HEK293T (cell line): ENCODE measurements at regions not wholly inside any gene's neighbourhood (a gene's known extent, or its start where the extent isn't known, plus 50 kb on each side); places are given as distances from the start of the nearest gene placed in this dataset.
"Not testable (repeated sequence)": the region's sequence is repeated elsewhere in the genome, so short reads cannot be mapped to it uniquely, and the experiment has no call there.

Experiments
- CTCF ChIA-PET: fragments of 350-600 bp; formaldehyde crosslinking; extraction: SDS; loops from one replicate; lab custom pipeline; 2021; ENCODE audit warnings: antibody characterized with exemption, inconsistent platforms; lab: Yijun Ruan, JAX
- POLR2A ChIA-PET: fragments of 350-600 bp; formaldehyde crosslinking; extraction: SDS; loops from one replicate; lab custom pipeline; 2020; ENCODE audit warnings: antibody characterized with exemption, inconsistent platforms; lab: Yijun Ruan, JAX
- DNase-seq: peaks from one replicate; pipeline ENCODE4 v3.0.0; 2012; ENCODE audit warnings: mixed read lengths; ENCODE audit errors: extremely low spot score
- ARNT ChIP-seq: fragments of 450-650 bp; IDR thresholded peaks from 2 replicates; pipeline ENCODE4 v1.6.1; 2017; ENCODE audit warnings: mild to moderate bottlenecking
- BHLHE40 ChIP-seq: fragments of 450-650 bp; IDR thresholded peaks from 2 replicates; pipeline ENCODE4 v1.6.1; 2016; ENCODE audit warnings: mild to moderate bottlenecking, moderate library complexity, borderline replicate concordance
- CTBP1 ChIP-seq: fragments of 450-650 bp; IDR thresholded peaks from 2 replicates; pipeline ENCODE4 v1.6.1; 2016; ENCODE audit warnings: borderline replicate concordance
- ELF4 ChIP-seq: fragments of 450-650 bp; IDR thresholded peaks from 2 replicates; pipeline ENCODE4 v1.6.1; 2017; ENCODE audit warnings: antibody characterized with exemption
- FOXA1 ChIP-seq: fragments of 450-650 bp; IDR thresholded peaks from 2 replicates; pipeline ENCODE4 v1.6.1; 2016; ENCODE audit warnings: mild to moderate bottlenecking
- FOXK2 ChIP-seq: fragments of 450-650 bp; IDR thresholded peaks from 2 replicates; pipeline ENCODE4 v1.6.1; 2016; ENCODE audit warnings: mild to moderate bottlenecking
- FOXM1 ChIP-seq: fragments of 450-650 bp; IDR thresholded peaks from 2 replicates; pipeline ENCODE4 v1.6.1; 2017; ENCODE audit warnings: mild to moderate bottlenecking, borderline replicate concordance
- HDGF ChIP-seq: fragments of 450-650 bp; IDR thresholded peaks from 2 replicates; pipeline ENCODE4 v1.6.1; 2017; ENCODE audit warnings: antibody characterized with exemption, borderline replicate concordance
- L3MBTL2 ChIP-seq: fragments of 450-650 bp; conservative IDR thresholded peaks from 2 replicates; pipeline ENCODE4 v1.6.1; 2016; ENCODE audit warnings: mild to moderate bottlenecking
- LEF1 ChIP-seq: fragments of 450-650 bp; IDR thresholded peaks from 2 replicates; pipeline ENCODE4 v1.6.1; 2017; ENCODE audit warnings: mild to moderate bottlenecking, borderline replicate concordance
- NFRKB ChIP-seq: fragments of 450-650 bp; IDR thresholded peaks from 2 replicates; pipeline ENCODE4 v1.6.1; 2016; ENCODE audit warnings: mild to moderate bottlenecking, moderate library complexity
- PKNOX1 ChIP-seq: fragments of 450-650 bp; IDR thresholded peaks from 2 replicates; pipeline ENCODE4 v1.6.1; 2016
- SP1 ChIP-seq: fragments of 450-650 bp; IDR thresholded peaks from 2 replicates; pipeline ENCODE4 v1.6.1; 2017
- SUZ12 ChIP-seq: fragments of 450-650 bp; IDR thresholded peaks from 2 replicates; pipeline ENCODE4 v1.6.1; 2016; ENCODE audit warnings: mild to moderate bottlenecking
- TARDBP ChIP-seq: fragments of 450-650 bp; IDR thresholded peaks from 2 replicates; pipeline ENCODE4 v1.6.1; 2016
- ZNF384 ChIP-seq: fragments of 450-650 bp; IDR thresholded peaks from 2 replicates; pipeline ENCODE4 v1.6.1; 2016

- POLR2A ChIA-PET = no interaction called here
- no peak for DNase-seq
These were observed 81.8 kb downstream of the GLUL start for GRCh38 chr1:182309631-182310351.

GRCh38 chr1:182308826-182309225 is 82.8 kb downstream of the GLUL start:
- no peak for TF ChIP-seq ARNT
- no peak for TF ChIP-seq SUZ12
- no peak for TF ChIP-seq FOXK2
- TF ChIP-seq TARDBP = no peak
- TF ChIP-seq BHLHE40 = no peak
- TF ChIP-seq ELF4 = no peak
- TF ChIP-seq L3MBTL2 = no peak
- CTCF ChIA-PET = no interaction called here
- POLR2A ChIA-PET = no interaction called here
- DNase-seq = no peak

More at GRCh38 chr1:182309631-182310351, 81.8 kb downstream of the GLUL start:
- TF ChIP-seq SP1 (no peak), FOXK2 (no peak), LEF1 (no peak)
- CTCF ChIA-PET = no interaction called here

DNA sequence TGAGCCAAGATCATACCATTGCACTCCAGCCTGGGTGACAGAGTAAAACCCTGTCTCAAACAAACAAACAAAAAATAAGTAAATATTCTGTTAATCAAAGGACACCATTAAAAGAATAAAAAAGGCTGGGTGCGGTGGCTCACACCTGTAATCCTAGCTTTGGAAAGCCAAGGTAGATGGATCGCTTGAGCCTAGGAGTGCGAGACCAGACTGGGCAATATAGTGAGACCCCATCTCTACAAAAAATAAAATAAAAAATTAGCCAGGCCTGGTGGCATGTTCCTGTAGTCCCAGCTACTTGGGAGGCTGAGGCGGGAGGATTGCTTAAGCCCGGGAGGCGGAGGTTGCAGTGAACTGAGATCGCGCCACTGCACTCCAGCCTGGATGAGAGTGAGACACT is 84.1 kb downstream of the GLUL start:
- CTCF ChIA-PET = interaction anchor here (0.6 kb wide), 1 partner anchor 19 kb away, joined by 3 read pairs; no protein-coding TSS in a partner anchor

DNA sequence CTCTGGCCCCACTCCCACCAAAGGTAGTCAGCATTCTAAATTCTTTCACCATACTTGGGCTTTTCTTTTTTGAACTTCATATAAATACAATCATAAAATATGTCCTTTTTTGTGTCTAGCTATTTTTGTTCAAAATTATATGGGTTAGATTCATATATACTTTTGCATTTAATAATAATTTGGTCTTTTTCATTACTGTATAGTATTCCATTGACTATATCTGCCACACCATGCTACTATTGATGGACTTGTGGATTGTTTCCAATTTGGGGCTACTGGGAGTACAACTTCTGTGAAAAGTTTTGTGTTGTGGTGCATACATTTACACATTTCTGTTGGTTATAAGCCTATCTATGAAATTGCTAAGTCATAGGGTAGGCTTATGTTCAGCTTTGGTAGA is 85.7 kb downstream of the GLUL start:
- ChIA-PET CTCF (interaction anchor here (1.1 kb wide), 1 partner anchor 16 kb away, joined by 3 read pairs; no protein-coding TSS in a partner anchor), POLR2A (no interaction called here)
- TF ChIP-seq SP1 (no peak), PKNOX1 (no peak), HDGF (no peak), CTBP1 (no peak), SUZ12 (no peak), ZNF384 (no peak), FOXA1 (no peak), L3MBTL2 (no peak), LEF1 (no peak), FOXK2 (no peak), FOXM1 (no peak), TARDBP (no peak), BHLHE40 (no peak), NFRKB (no peak), ARNT (no peak), ELF4 (no peak)
- no peak for DNase-seq

More for the DNA sequence above, 84.1 kb downstream of the GLUL start:
- DNase-seq, POLR2A ChIA-PET: not testable (repeated sequence)

- CTCF ChIA-PET = interaction anchor here (0.8 to 1.2 kb wide), 2 partner anchors 11 to 92 kb away, joined by 3 to 4 read pairs; no protein-coding TSS in a partner anchor
- TF ChIP-seq NFRKB (no peak), FOXK2 (no peak), LEF1 (no peak), ZNF384 (no peak), PKNOX1 (no peak), CTBP1 (no peak), TARDBP (no peak), HDGF (no peak), FOXA1 (no peak), BHLHE40 (no peak), SP1 (no peak), SUZ12 (no peak), FOXM1 (no peak), ELF4 (no peak), ARNT (no peak), L3MBTL2 (no peak)
- DNase-seq = no peak
- POLR2A ChIA-PET = no interaction called here
These were observed 87.0 kb downstream of the GLUL start for GRCh38 chr1:182304627-182305026.

- CTCF ChIA-PET = interaction anchor here (0.8 to 1.2 kb wide), 2 partner anchors 11 to 93 kb away, joined by 3 to 4 read pairs; no protein-coding TSS in a partner anchor
- TF ChIP-seq CTBP1 (no peak), BHLHE40 (no peak), NFRKB (no peak), SUZ12 (no peak), SP1 (no peak), ARNT (no peak), FOXM1 (no peak), ZNF384 (no peak), LEF1 (no peak), L3MBTL2 (no peak), PKNOX1 (no peak), FOXA1 (no peak), HDGF (no peak), ELF4 (no peak)
- POLR2A ChIA-PET = no interaction called here
- no peak for DNase-seq
These were observed 87.4 kb downstream of the GLUL start for GRCh38 chr1:182304218-182304617.
